GM12878 (cell line): ENCODE measurements at regions not wholly inside any gene's neighbourhood (a gene's known extent, or its start where the extent isn't known, plus 50 kb on each side); places are given as distances from the start of the nearest gene placed in this dataset.

ENCODE experiments used
- ATAC-seq: fragments of 200-7000 bp; cut with Tn5 transposase; 3 replicates; pipeline ENCODE4 v1.9.1; 2020; ENCODE audit warnings: mild to moderate bottlenecking, moderate library complexity
- BruUV-seq: library from RNA; stranded (reverse); fragments of 400-500 nt; replicated peaks from 2 replicates; lab custom pipeline; 2021; lab: Mats Ljungman, UMichigan
- CTCF ChIA-PET: fragments of 300-600 bp; sonication (Branson Sonifier 250); formaldehyde crosslinking; extraction: SDS; loops from one replicate; lab custom pipeline; 2021; ENCODE audit warnings: inconsistent platforms; lab: Yijun Ruan, JAX
- POLR2A ChIA-PET: fragments of 350-600 bp; formaldehyde crosslinking; extraction: SDS; loops from one replicate; lab custom pipeline; 2021; ENCODE audit warnings: inconsistent platforms; lab: Charles Lee
- RAD21 ChIA-PET: fragments of 300-600 bp; sonication (Branson Sonifier 250); formaldehyde crosslinking; loops from one replicate; lab custom pipeline; 2023; ENCODE audit warnings: antibody characterized with exemption; ENCODE audit not compliant: unreplicated experiment; lab: Charles Lee
- SMC1A ChIA-PET: fragments of 300-600 bp; sonication (Branson Sonifier 250); formaldehyde crosslinking; loops from one replicate; lab custom pipeline; 2023; ENCODE audit not compliant: unreplicated experiment, uncharacterized antibody; lab: Charles Lee
- DNase-seq: peaks from one replicate; pipeline ENCODE4 v3.0.0-alpha.2; 2011; ENCODE audit warnings: low read depth, low spot score
- FAIRE-seq: peaks from 3 replicates; lab custom pipeline; 2011; peaks lifted over from hg19 to GRCh38; lab: Jason Lieb, UNC
- H2AFZ ChIP-seq: 2 replicates; pipeline ENCODE4 v1.6.0; 2011; ENCODE audit warnings: low read depth, low read length, control low read depth; ENCODE audit not compliant: control insufficient read depth
- H3K27ac ChIP-seq: 2 replicates; pipeline ENCODE4 v1.5.1; 2011; ENCODE audit warnings: control low read depth; ENCODE audit not compliant: control insufficient read depth, insufficient read depth
- H3K27me3 ChIP-seq, 2 experiments: replicated peaks in 1 of 2; 2 replicates each; pipeline versions ENCODE4 v1.6.0 to v1.6.1; 2011; ENCODE audit warnings: low read length in 1 of 2; ENCODE audit not compliant: control insufficient read depth in 2 of 2, insufficient read depth in 2 of 2
- H3K36me3 ChIP-seq, 2 experiments: 2 replicates each; pipeline ENCODE4 v1.5.1; 2011; ENCODE audit warnings: low read length in 1 of 2; ENCODE audit not compliant: control insufficient read depth in 2 of 2, insufficient read depth in 2 of 2
- H3K4me1 ChIP-seq: 2 replicates; pipeline ENCODE4 v1.6.1; 2011; ENCODE audit warnings: mild to moderate bottlenecking, low read length, moderate library complexity, mixed read lengths; ENCODE audit not compliant: control insufficient read depth, insufficient read depth
- H3K4me2 ChIP-seq: 2 replicates; pipeline ENCODE4 v1.6.0; 2011; ENCODE audit warnings: control low read depth; ENCODE audit not compliant: control insufficient read depth, insufficient read depth
- H3K4me3 ChIP-seq: fragments of 200-600 bp; sonication (generic); 2 replicates; pipeline ENCODE4 v1.5.1; 2016
- H3K79me2 ChIP-seq: 2 replicates; pipeline ENCODE4 v1.6.0; 2011; ENCODE audit warnings: low read length; ENCODE audit not compliant: control insufficient read depth, insufficient read depth
- H3K9ac ChIP-seq: 2 replicates; pipeline ENCODE4 v1.8.0; 2011; ENCODE audit warnings: low read length, control low read depth, mixed read lengths; ENCODE audit not compliant: control insufficient read depth, insufficient read depth
- H3K9me3 ChIP-seq: replicated peaks from 3 replicates; pipeline ENCODE4 v1.5.1; 2011; ENCODE audit warnings: mild to moderate bottlenecking, low read length; ENCODE audit not compliant: control insufficient read depth, insufficient read depth
- H4K20me1 ChIP-seq: 2 replicates; pipeline ENCODE4 v1.6.0; 2011; ENCODE audit not compliant: control insufficient read depth, insufficient read depth
- BCL11A ChIP-seq: IDR thresholded peaks from 2 replicates; pipeline ENCODE4 v1.6.1; 2011; ENCODE audit warnings: low read depth, low read length
- BHLHE40 ChIP-seq, 2 experiments: fragments of 450-650 bp in 1 of 2; IDR thresholded peaks; 2 replicates each; pipeline ENCODE4 v1.6.1; 2011 to 2017; ENCODE audit warnings: low read depth in 2 of 2, borderline replicate concordance in 1 of 2, improper control_type of control experiment in 1 of 2, low read length in 1 of 2, mild to moderate bottlenecking in 1 of 2
- CREM ChIP-seq: IDR thresholded peaks from 2 replicates; pipeline ENCODE4 v1.6.1; 2014; ENCODE audit warnings: antibody characterized with exemption, low read depth
- GABPA ChIP-seq: IDR thresholded peaks from 2 replicates; pipeline ENCODE4 v1.6.1; 2014; ENCODE audit warnings: antibody characterized with exemption, low read depth, mild to moderate bottlenecking, inconsistent platforms
- KDM1A ChIP-seq: fragments of 200-600 bp; sonication (generic); IDR thresholded peaks from 2 replicates; pipeline ENCODE4 v1.6.1; 2016; ENCODE audit warnings: borderline replicate concordance
- MEF2B ChIP-seq: fragments of 450-650 bp; IDR thresholded peaks from 2 replicates; pipeline ENCODE4 v1.6.1; 2018; ENCODE audit warnings: mild to moderate bottlenecking, moderate library complexity; ENCODE audit not compliant: partially characterized antibody, poor library complexity, severe bottlenecking
- NFXL1 ChIP-seq: fragments of 450-650 bp; IDR thresholded peaks from 2 replicates; pipeline ENCODE4 v1.6.1; 2017; ENCODE audit warnings: antibody characterized with exemption, mild to moderate bottlenecking, borderline replicate concordance
- RCOR1 ChIP-seq: conservative IDR thresholded peaks from 2 replicates; pipeline ENCODE4 v1.6.1; 2012; ENCODE audit warnings: low read depth, low read length, improper control_type of control experiment
- SMAD5 ChIP-seq: IDR thresholded peaks from 2 replicates; pipeline ENCODE4 v1.6.1; 2016; ENCODE audit warnings: antibody characterized with exemption, low read depth
- SMARCA5 ChIP-seq: fragments of 450-650 bp; IDR thresholded peaks from 2 replicates; pipeline ENCODE4 v1.6.1; 2017; ENCODE audit warnings: mild to moderate bottlenecking
- SPI1 ChIP-seq: IDR thresholded peaks from 2 replicates; pipeline ENCODE4 v1.6.1; 2011; ENCODE audit warnings: low read depth, mild to moderate bottlenecking, low read length, moderate library complexity, borderline replicate concordance; ENCODE audit not compliant: insufficient read depth
- SRF ChIP-seq, 2 experiments: IDR thresholded peaks; 2 replicates each; pipeline ENCODE4 v1.6.1; 2011; ENCODE audit warnings: low read depth in 2 of 2, low read length in 2 of 2, mild to moderate bottlenecking in 1 of 2, moderate library complexity in 1 of 2
- TAF1 ChIP-seq: IDR thresholded peaks from 2 replicates; pipeline ENCODE4 v1.6.1; 2011; ENCODE audit warnings: mild to moderate bottlenecking, low read depth, low read length, borderline replicate concordance
- TBL1XR1 ChIP-seq: IDR thresholded peaks from 2 replicates; pipeline ENCODE4 v1.6.1; 2012; ENCODE audit warnings: low read depth, low read length, improper control_type of control experiment
- WRNIP1 ChIP-seq: IDR thresholded peaks from 2 replicates; pipeline ENCODE4 v1.6.1; 2011; ENCODE audit warnings: low read depth, low read length, improper control_type of control experiment, borderline replicate concordance
- ZNF274 ChIP-seq: IDR thresholded peaks from one replicate; pipeline ENCODE4 v1.8.0; 2011; ENCODE audit not compliant: insufficient read length, insufficient read depth
- ZNF622 ChIP-seq: fragments of 450-650 bp; IDR thresholded peaks from 2 replicates; pipeline ENCODE4 v1.6.1; 2017; ENCODE audit warnings: mild to moderate bottlenecking, inconsistent platforms
- WGBS: methylation state at CpG from one replicate; pipeline ENCODE4 v1.1.6; 2016; ENCODE audit warnings: low lambda C conversion rate; ENCODE audit not compliant: insufficient replicate concordance, insufficient coverage; ENCODE audit errors: missing lambda C conversion rate; 5-methylcytosine and 5-hydroxymethylcytosine counted together
- in situ Hi-C: fragments of 300-500 bp; cut with MboI; formaldehyde crosslinking; loops from 9 replicates; pipeline ENCODE4 v1.14.3; 2018; ENCODE audit warnings: mixed read lengths
- intact Hi-C: fragments of 100-400 bp; cut with micrococcal nuclease; formaldehyde crosslinking; loops from one replicate; pipeline ENCODE4 v1.14.2; 2022; ENCODE audit not compliant: unreplicated experiment
- TF ChIP-seq, protein P1 (sequence below): IDR thresholded peaks from 2 replicates; pipeline ENCODE4 v1.6.1; 2011; ENCODE audit warnings: mild to moderate bottlenecking, low read depth, low read length, moderate library complexity; ENCODE audit not compliant: insufficient replicate concordance
- TF ChIP-seq, protein P2 (sequence below): IDR thresholded peaks from 2 replicates; pipeline ENCODE4 v1.6.1; 2012; ENCODE audit warnings: low read depth, low read length, improper control_type of control experiment

DNA sequence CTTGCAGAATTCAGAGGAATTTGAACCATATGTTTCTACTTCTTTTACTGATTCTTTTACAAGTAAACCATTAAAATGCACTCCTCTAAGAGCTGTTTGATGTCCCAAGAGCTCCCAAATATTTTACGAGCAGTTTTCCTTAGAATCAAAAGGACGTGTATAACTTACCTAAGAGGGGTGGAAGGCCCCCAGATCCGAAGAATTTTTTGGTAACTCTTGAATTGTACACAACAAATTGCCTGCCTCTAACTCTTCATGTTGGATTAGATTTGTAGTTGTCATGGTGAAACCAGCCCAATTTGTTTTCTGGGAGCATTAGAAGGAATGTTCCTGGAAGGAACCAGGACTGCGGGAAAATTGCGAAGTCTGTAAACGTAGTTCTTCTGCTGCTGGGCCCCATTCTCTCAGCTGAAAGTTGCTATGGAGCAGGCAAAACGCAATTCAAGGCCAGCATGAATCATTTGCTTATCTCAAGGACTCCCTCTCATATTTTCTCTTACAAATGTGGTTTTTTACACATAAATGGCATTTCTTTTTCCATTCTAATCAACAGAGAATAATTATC, 124.8 kb upstream of the TMEM72 start:
- no peaks in the 10 kb centered on the region for H3K36me3 ChIP-seq
- no TSS peak for BruUV-seq
- H2AFZ ChIP-seq: no peak overlapping the region
- TF ChIP-seq TAF1: no peak
- TF ChIP-seq, protein P1, sequence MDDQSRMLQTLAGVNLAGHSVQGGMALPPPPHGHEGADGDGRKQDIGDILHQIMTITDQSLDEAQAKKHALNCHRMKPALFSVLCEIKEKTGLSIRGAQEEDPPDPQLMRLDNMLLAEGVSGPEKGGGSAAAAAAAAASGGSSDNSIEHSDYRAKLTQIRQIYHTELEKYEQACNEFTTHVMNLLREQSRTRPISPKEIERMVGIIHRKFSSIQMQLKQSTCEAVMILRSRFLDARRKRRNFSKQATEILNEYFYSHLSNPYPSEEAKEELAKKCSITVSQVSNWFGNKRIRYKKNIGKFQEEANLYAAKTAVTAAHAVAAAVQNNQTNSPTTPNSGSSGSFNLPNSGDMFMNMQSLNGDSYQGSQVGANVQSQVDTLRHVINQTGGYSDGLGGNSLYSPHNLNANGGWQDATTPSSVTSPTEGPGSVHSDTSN: no peak
- TF ChIP-seq KDM1A: no peak
- TF ChIP-seq ZNF274: no peak
- TF ChIP-seq SPI1: no peak
- TF ChIP-seq TBL1XR1: no peak
- TF ChIP-seq, protein P2, sequence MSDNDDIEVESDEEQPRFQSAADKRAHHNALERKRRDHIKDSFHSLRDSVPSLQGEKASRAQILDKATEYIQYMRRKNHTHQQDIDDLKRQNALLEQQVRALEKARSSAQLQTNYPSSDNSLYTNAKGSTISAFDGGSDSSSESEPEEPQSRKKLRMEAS: no peak
- TF ChIP-seq RCOR1: no peak
- no peak for TF ChIP-seq ZNF622
- no peak for TF ChIP-seq NFXL1
- TF ChIP-seq WRNIP1: no peak
- TF ChIP-seq BCL11A: no peak
- no peak for TF ChIP-seq SMARCA5
- TF ChIP-seq BHLHE40 (IDR thresholded peaks at IDR 0.05; ENCODE audit: borderline replicate concordance in 1 of 2, low read depth in 2 of 2, low read length in 1 of 2): no peak
- TF ChIP-seq GABPA: no peak
- no peak for TF ChIP-seq SMAD5
- no peak for TF ChIP-seq SRF (IDR thresholded peaks at IDR 0.05; ENCODE audit: low read depth in 2 of 2, low read length in 2 of 2)
- no peak for TF ChIP-seq MEF2B
- TF ChIP-seq CREM: no peak
- H3K4me3 ChIP-seq: no peak overlapping the region
- WGBS: 12% methylated on average over 7 of the region's 7 CpGs
- no peaks in the 10 kb centered on the region for H3K79me2 ChIP-seq
- H4K20me1 ChIP-seq: no peaks in the 10 kb centered on the region
- ChIA-PET POLR2A (no interaction called here), CTCF (no interaction called here), SMC1A (no interaction called here), RAD21 (no interaction called here)
- no peak for ATAC-seq
- H3K9ac ChIP-seq: no peak overlapping the region
- H3K27ac ChIP-seq: no peak overlapping the region
- no peaks in the 10 kb centered on the region for H3K4me1 ChIP-seq
- intact Hi-C loops (no loop called here), in situ Hi-C loops (no loop called here)
- no peak for DNase-seq
- no peak overlapping the region for H3K4me2 ChIP-seq
- no peak for FAIRE-seq
- H3K9me3 ChIP-seq: no peaks in the 10 kb centered on the region
- H3K27me3 ChIP-seq: no peaks in the 10 kb centered on the region; a peak in 2 of 4 replicates
